K562 (cell line): ENCODE measurements at regions not wholly inside any gene's neighbourhood (a gene's known extent, or its start where the extent isn't known, plus 50 kb on each side); places are given as distances from the start of the nearest gene placed in this dataset.
"Not testable (repeated sequence)": the region's sequence is repeated elsewhere in the genome, so short reads cannot be mapped to it uniquely, and the experiment has no call there.

Experiments
- HMG20B ChIP-seq: fragments of 250-450 bp; sonication (Bioruptor Pico); IDR thresholded peaks from 2 replicates; pipeline ENCODE4 v1.5.0; 2021; ENCODE audit warnings: mild to moderate bottlenecking
- ID3 ChIP-seq, 2 experiments: fragments of 250-450 bp in 1 of 2; fragments of 450-650 bp in 1 of 2; sonication (Bioruptor Pico) in 1 of 2; IDR thresholded peaks; 2 replicates each; pipeline versions ENCODE4 v1.6.1 to v1.8.0; 2016 to 2021; ENCODE audit warnings: mild to moderate bottlenecking in 2 of 2, moderate library complexity in 2 of 2, missing compliant biosample characterization in 1 of 2, missing genetic modification characterization in 1 of 2
- RNF2 ChIP-seq: sonication (generic); IDR thresholded peaks from 2 replicates; pipeline ENCODE4 v1.6.1; 2016
- TBL1XR1 ChIP-seq, 2 experiments: IDR thresholded peaks; 2 replicates each; pipeline ENCODE4 v1.6.1; 2012; ENCODE audit warnings: improper control_type of control experiment in 2 of 2, low read length in 2 of 2, mild to moderate bottlenecking in 1 of 2
- ZNF398 ChIP-seq: fragments of 250-450 bp; sonication (Bioruptor Pico); IDR thresholded peaks from 2 replicates; pipeline ENCODE4 v1.8.0; 2021; ENCODE audit warnings: moderate library complexity, mild to moderate bottlenecking, inconsistent platforms
- TF ChIP-seq, protein P1 (sequence below): fragments of 450-650 bp; IDR thresholded peaks from 2 replicates; pipeline ENCODE4 v1.6.1; 2017; ENCODE audit warnings: mild to moderate bottlenecking, moderate library complexity

DNA sequence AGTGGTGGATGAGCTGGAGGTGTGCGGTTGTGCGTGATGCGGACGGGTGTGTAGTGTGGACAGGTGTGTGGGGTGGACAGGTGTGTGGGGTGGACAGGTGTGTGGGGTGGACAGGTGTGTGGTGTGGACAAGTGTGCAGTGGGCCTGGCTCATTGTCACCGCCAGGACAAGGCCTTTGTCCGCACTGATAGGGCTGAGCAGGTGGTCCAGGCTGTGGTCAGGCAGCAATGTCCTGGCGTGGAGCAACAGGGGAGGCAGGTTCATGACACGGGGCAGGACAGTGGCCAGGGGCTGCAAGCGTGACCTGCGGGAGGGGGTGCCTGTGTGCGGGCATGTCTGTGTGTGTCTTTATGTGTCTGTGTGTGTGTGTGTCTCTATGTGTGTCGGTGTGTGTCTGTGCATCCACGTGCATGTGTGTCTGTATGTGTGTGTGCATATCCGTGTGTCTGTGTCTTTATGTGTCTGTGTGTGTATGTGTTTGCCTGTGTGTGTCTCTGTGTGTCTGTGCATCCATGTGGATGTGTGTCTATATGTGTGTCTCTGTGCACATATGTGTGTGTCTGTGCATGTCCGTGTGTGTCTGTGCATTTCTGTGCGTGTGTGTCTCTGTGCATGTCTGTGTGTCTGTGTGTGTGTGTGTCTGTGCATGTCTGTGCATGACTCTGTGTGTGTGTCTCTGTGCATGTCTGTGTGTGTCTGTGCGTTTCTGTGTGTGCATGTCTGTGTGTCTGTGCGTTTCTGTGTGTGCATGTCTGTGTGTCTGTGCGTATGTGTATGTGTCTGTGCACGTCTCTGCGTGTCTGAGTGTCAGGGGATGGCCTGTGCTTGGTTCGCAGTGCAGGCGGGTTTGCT is 161.0 kb downstream of the TMEM121 start:
- TF ChIP-seq RNF2; HMG20B (CRISPR knock-in tag); ID3 (CRISPR knock-in tag; IDR thresholded peaks at IDR 0.05); ID3 (tag; IDR thresholded peaks at IDR 0.05); ZNF398 (CRISPR knock-in tag); TBL1XR1 (IDR thresholded peaks at IDR 0.05; ENCODE audit: low read length in 2 of 2): not testable (repeated sequence)
- TF ChIP-seq, protein P1, sequence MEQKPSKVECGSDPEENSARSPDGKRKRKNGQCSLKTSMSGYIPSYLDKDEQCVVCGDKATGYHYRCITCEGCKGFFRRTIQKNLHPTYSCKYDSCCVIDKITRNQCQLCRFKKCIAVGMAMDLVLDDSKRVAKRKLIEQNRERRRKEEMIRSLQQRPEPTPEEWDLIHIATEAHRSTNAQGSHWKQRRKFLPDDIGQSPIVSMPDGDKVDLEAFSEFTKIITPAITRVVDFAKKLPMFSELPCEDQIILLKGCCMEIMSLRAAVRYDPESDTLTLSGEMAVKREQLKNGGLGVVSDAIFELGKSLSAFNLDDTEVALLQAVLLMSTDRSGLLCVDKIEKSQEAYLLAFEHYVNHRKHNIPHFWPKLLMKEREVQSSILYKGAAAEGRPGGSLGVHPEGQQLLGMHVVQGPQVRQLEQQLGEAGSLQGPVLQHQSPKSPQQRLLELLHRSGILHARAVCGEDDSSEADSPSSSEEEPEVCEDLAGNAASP = not testable (repeated sequence)
